HepG2 (cell line): ENCODE measurements at regions not wholly inside any gene's neighbourhood (a gene's known extent, or its start where the extent isn't known, plus 50 kb on each side); places are given as distances from the start of the nearest gene placed in this dataset.

Source experiments
- ATAC-seq: fragments of 200-7000 bp; cut with Tn5 transposase; 3 replicates; pipeline ENCODE4 v1.9.1; 2020; ENCODE audit warnings: mild to moderate bottlenecking, moderate library complexity
- BruUV-seq: library from RNA; stranded (reverse); fragments of 400-500 nt; replicated peaks from 2 replicates; lab custom pipeline; 2021; lab: Mats Ljungman, UMichigan
- CTCF ChIA-PET: fragments of 300-600 bp; formaldehyde crosslinking; extraction: SDS; loops from one replicate; lab custom pipeline; 2021; ENCODE audit warnings: low total read pairs, inconsistent platforms, low intra/inter-chr PET ratio; lab: Yijun Ruan, JAX
- POLR2A ChIA-PET: fragments of 350-600 bp; sonication (Branson Sonifier 250); formaldehyde crosslinking; loops from one replicate; lab custom pipeline; 2020; ENCODE audit warnings: antibody characterized with exemption, inconsistent platforms; lab: Yijun Ruan, JAX
- DNase-seq: peaks from one replicate; pipeline ENCODE4 v3.0.0-alpha.2; 2015; ENCODE audit warnings: low spot score
- FAIRE-seq: peaks from 3 replicates; lab custom pipeline; 2011; peaks lifted over from hg19 to GRCh38; lab: Jason Lieb, UNC
- H2AFZ ChIP-seq: one replicate; pipeline ENCODE4 v1.6.1; 2011; ENCODE audit warnings: low read length, inconsistent platforms
- H3K27ac ChIP-seq: fragments of 300-600 bp; 3 replicates; pipeline ENCODE4 v1.8.0; 2011; ENCODE audit warnings: mixed run types, mild to moderate bottlenecking, mixed read lengths, low read length, inconsistent platforms; ENCODE audit not compliant: insufficient read depth; ENCODE audit errors: extremely low read length
- H3K27me3 ChIP-seq, 2 experiments: fragments of 200-600 bp in 1 of 2; 2 replicates in 1 of 2; 3 replicates in 1 of 2; pipeline versions ENCODE4 v1.6.0 to v1.8.0; 2011; ENCODE audit warnings: low read length in 2 of 2, mild to moderate bottlenecking in 2 of 2, moderate library complexity in 2 of 2, inconsistent platforms in 1 of 2; ENCODE audit not compliant: insufficient read depth in 2 of 2, control insufficient read depth in 1 of 2
- H3K36me3 ChIP-seq, 2 experiments: fragments of 200-600 bp in 1 of 2; replicated peaks in 1 of 2; 2 replicates in 1 of 2; 3 replicates in 1 of 2; pipeline versions ENCODE4 v1.5.1 to v1.8.0; 2011; ENCODE audit warnings: low read length in 2 of 2, inconsistent platforms in 1 of 2; ENCODE audit not compliant: insufficient read depth in 2 of 2, control insufficient read depth in 1 of 2
- H3K4me1 ChIP-seq: 2 replicates; pipeline ENCODE4 v1.5.1; 2012; ENCODE audit warnings: low read length, inconsistent platforms; ENCODE audit not compliant: insufficient read depth
- H3K4me2 ChIP-seq: 2 replicates; pipeline ENCODE4 v1.6.0; 2011; ENCODE audit warnings: low read depth, low read length, inconsistent platforms
- H3K4me3 ChIP-seq, 3 experiments: fragments of 200-600 bp in 1 of 3; sonication (generic), shearing (Covaris generic) in 1 of 3; replicated peaks in 1 of 3; 2 replicates each; pipeline ENCODE4 v1.5.1; 2011 to 2016; ENCODE audit warnings: low read length in 3 of 3, inconsistent platforms in 2 of 3, low read depth in 2 of 3, mild to moderate bottlenecking in 2 of 3, control low read depth in 1 of 3, mixed read lengths in 1 of 3; ENCODE audit not compliant: insufficient read depth in 1 of 3
- H3K79me2 ChIP-seq: one replicate; pipeline ENCODE4 v1.6.1; 2011; ENCODE audit warnings: low read length, inconsistent platforms; ENCODE audit not compliant: insufficient read depth
- H3K9ac ChIP-seq: 2 replicates; pipeline ENCODE4 v1.6.0; 2011; ENCODE audit warnings: mild to moderate bottlenecking, low read depth, low read length, inconsistent platforms; ENCODE audit not compliant: insufficient read depth
- H3K9me3 ChIP-seq: 2 replicates; pipeline ENCODE4 v1.5.1; 2012; ENCODE audit warnings: mild to moderate bottlenecking, low read length
- H4K20me1 ChIP-seq: 2 replicates; pipeline ENCODE4 v1.6.0; 2011; ENCODE audit warnings: inconsistent platforms, mild to moderate bottlenecking, low read length, moderate library complexity; ENCODE audit not compliant: insufficient read depth
- GPN1 ChIP-seq: sonication (generic); formaldehyde crosslinking; IDR thresholded peaks from 2 replicates; pipeline ENCODE4 v1.5.1; 2020; ENCODE audit warnings: missing genetic modification reagents, borderline replicate concordance
- IKZF1 ChIP-seq: fragments of 450-650 bp; IDR thresholded peaks from 2 replicates; pipeline ENCODE4 v1.7.1; 2016
- JUNB ChIP-seq: sonication (generic); formaldehyde crosslinking; IDR thresholded peaks from 2 replicates; pipeline ENCODE4 v1.8.0; 2022; ENCODE audit warnings: missing genetic modification reagents, mild to moderate bottlenecking, borderline replicate concordance
- KLF13 ChIP-seq: sonication (generic); formaldehyde crosslinking; IDR thresholded peaks from 2 replicates; pipeline ENCODE4 v1.4.0; 2020; ENCODE audit warnings: mild to moderate bottlenecking, missing genetic modification reagents
- SIN3A ChIP-seq: IDR thresholded peaks from 2 replicates; pipeline ENCODE4 v1.6.1; 2011; ENCODE audit warnings: low read depth, mild to moderate bottlenecking, control low read depth, low read length, borderline replicate concordance
- SMARCE1 ChIP-seq: fragments of 450-650 bp; IDR thresholded peaks from 2 replicates; pipeline ENCODE4 v1.6.1; 2017; ENCODE audit warnings: borderline replicate concordance
- TSC22D2 ChIP-seq: sonication (generic); formaldehyde crosslinking; IDR thresholded peaks from 2 replicates; pipeline ENCODE4 v1.5.1; 2020; ENCODE audit warnings: missing genetic modification reagents, mild to moderate bottlenecking, borderline replicate concordance
- ZNF33B ChIP-seq: sonication (generic); formaldehyde crosslinking; IDR thresholded peaks from 2 replicates; pipeline ENCODE4 v1.5.1; 2020; ENCODE audit warnings: mild to moderate bottlenecking, missing genetic modification reagents
- ZNF468 ChIP-seq: sonication (generic); formaldehyde crosslinking; IDR thresholded peaks from 2 replicates; pipeline ENCODE4 v1.8.0; 2022; ENCODE audit warnings: mild to moderate bottlenecking, moderate library complexity, missing genetic modification reagents
- ZNF709 ChIP-seq: sonication (generic); formaldehyde crosslinking; IDR thresholded peaks from 2 replicates; pipeline ENCODE4 v1.5.0; 2020; ENCODE audit warnings: mild to moderate bottlenecking, missing genetic modification reagents
- whole genome bisulfite sequencing: methylation state at CpG from one replicate; pipeline ENCODE4 v1.1.6; 2017; ENCODE audit warnings: low lambda C conversion rate; 5-methylcytosine and 5-hydroxymethylcytosine counted together
- in situ Hi-C: cut with HindIII; loops from 2 replicates; pipeline ENCODE4 v1.10.0; 2017; ENCODE audit warnings: low pct_unique_long_range_greater_than_20kb; ENCODE audit not compliant: extremely low pct_ligation_motif_present
- intact Hi-C: fragments of 100-400 bp; cut with micrococcal nuclease; formaldehyde crosslinking; loops from one replicate; pipeline ENCODE4 v1.10.0; 2022; ENCODE audit not compliant: unreplicated experiment
- TF ChIP-seq, protein P1 (sequence below), 2 experiments: sonication (generic) in 1 of 2; formaldehyde crosslinking in 1 of 2; IDR thresholded peaks; 2 replicates each; pipeline versions ENCODE4 v1.6.1 to v1.9.0; 2014 to 2022; ENCODE audit warnings: antibody characterized with exemption in 1 of 2, borderline replicate concordance in 1 of 2, inconsistent platforms in 1 of 2, low read depth in 1 of 2, missing genetic modification reagents in 1 of 2
- TF ChIP-seq, protein P2 (sequence below): sonication (generic); formaldehyde crosslinking; IDR thresholded peaks from 2 replicates; pipeline ENCODE4 v1.5.0; 2020; ENCODE audit warnings: mild to moderate bottlenecking, missing genetic modification reagents, moderate library complexity
- TF ChIP-seq, protein P3 (sequence below): sonication (generic); formaldehyde crosslinking; IDR thresholded peaks from 2 replicates; pipeline ENCODE4 v1.4.0; 2020; ENCODE audit warnings: mild to moderate bottlenecking, missing genetic modification reagents

DNA sequence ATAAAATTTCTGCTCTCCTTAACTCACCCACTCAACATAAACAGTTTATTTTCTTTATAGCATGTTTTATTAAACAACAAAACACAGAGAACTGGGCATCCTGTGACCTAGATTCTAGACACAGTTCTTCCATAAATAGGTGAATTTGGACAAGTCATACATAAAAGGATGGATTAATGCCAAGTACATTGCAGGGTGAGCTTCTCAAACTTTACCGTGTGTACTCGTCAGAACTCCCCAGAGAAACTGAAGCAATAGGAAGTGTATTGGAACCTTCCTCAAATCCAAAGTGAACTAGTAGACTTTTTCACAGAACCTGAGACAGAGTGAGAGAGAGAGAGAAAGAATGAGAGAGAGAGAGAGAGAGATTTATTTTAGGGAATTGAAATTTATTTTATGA is 139.7 kb downstream of the CD47 start:
- Histone ChIP-seq H3K4me2 (no peak overlapping the region), H3K9ac (no peak overlapping the region), H3K27me3 (no peaks in the 10 kb centered on the region), H3K4me1 (no peaks in the 10 kb centered on the region), H3K79me2 (no peaks in the 10 kb centered on the region), H2AFZ (no peak overlapping the region), H3K4me3 (no peak overlapping the region), H3K27ac (no peak overlapping the region), H3K36me3 (no peaks in the 10 kb centered on the region), H3K9me3 (no peaks in the 10 kb centered on the region), H4K20me1 (no peaks in the 10 kb centered on the region)
- intact Hi-C loops (no loop called here), in situ Hi-C loops (no loop called here)
- POLR2A ChIA-PET = no interaction called here
- no peak for DNase-seq
- BruUV-seq = no TSS peak
- no peak for FAIRE-seq
- no peak for ATAC-seq
- CTCF ChIA-PET = no interaction called here
- WGBS = 2% methylated on average over 2 of the region's 2 CpGs
- TF ChIP-seq, protein P1, sequence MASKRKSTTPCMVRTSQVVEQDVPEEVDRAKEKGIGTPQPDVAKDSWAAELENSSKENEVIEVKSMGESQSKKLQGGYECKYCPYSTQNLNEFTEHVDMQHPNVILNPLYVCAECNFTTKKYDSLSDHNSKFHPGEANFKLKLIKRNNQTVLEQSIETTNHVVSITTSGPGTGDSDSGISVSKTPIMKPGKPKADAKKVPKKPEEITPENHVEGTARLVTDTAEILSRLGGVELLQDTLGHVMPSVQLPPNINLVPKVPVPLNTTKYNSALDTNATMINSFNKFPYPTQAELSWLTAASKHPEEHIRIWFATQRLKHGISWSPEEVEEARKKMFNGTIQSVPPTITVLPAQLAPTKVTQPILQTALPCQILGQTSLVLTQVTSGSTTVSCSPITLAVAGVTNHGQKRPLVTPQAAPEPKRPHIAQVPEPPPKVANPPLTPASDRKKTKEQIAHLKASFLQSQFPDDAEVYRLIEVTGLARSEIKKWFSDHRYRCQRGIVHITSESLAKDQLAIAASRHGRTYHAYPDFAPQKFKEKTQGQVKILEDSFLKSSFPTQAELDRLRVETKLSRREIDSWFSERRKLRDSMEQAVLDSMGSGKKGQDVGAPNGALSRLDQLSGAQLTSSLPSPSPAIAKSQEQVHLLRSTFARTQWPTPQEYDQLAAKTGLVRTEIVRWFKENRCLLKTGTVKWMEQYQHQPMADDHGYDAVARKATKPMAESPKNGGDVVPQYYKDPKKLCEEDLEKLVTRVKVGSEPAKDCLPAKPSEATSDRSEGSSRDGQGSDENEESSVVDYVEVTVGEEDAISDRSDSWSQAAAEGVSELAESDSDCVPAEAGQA (IDR thresholded peaks at IDR 0.05; ENCODE audit: low read depth) = no peak
- TF ChIP-seq, protein P1 (CRISPR knock-in tag; IDR thresholded peaks at IDR 0.05; ENCODE audit: borderline replicate concordance) = no peak
- TF ChIP-seq GPN1 (CRISPR knock-in tag) (no peak), TSC22D2 (CRISPR knock-in tag) (no peak), IKZF1 (no peak), KLF13 (CRISPR knock-in tag) (no peak), ZNF33B (CRISPR knock-in tag) (no peak), ZNF468 (CRISPR knock-in tag) (no peak), SMARCE1 (no peak), SIN3A (no peak), JUNB (CRISPR knock-in tag) (no peak), ZNF709 (CRISPR knock-in tag) (no peak)
- TF ChIP-seq, protein P2, sequence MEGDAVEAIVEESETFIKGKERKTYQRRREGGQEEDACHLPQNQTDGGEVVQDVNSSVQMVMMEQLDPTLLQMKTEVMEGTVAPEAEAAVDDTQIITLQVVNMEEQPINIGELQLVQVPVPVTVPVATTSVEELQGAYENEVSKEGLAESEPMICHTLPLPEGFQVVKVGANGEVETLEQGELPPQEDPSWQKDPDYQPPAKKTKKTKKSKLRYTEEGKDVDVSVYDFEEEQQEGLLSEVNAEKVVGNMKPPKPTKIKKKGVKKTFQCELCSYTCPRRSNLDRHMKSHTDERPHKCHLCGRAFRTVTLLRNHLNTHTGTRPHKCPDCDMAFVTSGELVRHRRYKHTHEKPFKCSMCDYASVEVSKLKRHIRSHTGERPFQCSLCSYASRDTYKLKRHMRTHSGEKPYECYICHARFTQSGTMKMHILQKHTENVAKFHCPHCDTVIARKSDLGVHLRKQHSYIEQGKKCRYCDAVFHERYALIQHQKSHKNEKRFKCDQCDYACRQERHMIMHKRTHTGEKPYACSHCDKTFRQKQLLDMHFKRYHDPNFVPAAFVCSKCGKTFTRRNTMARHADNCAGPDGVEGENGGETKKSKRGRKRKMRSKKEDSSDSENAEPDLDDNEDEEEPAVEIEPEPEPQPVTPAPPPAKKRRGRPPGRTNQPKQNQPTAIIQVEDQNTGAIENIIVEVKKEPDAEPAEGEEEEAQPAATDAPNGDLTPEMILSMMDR = no peak
- TF ChIP-seq, protein P3, sequence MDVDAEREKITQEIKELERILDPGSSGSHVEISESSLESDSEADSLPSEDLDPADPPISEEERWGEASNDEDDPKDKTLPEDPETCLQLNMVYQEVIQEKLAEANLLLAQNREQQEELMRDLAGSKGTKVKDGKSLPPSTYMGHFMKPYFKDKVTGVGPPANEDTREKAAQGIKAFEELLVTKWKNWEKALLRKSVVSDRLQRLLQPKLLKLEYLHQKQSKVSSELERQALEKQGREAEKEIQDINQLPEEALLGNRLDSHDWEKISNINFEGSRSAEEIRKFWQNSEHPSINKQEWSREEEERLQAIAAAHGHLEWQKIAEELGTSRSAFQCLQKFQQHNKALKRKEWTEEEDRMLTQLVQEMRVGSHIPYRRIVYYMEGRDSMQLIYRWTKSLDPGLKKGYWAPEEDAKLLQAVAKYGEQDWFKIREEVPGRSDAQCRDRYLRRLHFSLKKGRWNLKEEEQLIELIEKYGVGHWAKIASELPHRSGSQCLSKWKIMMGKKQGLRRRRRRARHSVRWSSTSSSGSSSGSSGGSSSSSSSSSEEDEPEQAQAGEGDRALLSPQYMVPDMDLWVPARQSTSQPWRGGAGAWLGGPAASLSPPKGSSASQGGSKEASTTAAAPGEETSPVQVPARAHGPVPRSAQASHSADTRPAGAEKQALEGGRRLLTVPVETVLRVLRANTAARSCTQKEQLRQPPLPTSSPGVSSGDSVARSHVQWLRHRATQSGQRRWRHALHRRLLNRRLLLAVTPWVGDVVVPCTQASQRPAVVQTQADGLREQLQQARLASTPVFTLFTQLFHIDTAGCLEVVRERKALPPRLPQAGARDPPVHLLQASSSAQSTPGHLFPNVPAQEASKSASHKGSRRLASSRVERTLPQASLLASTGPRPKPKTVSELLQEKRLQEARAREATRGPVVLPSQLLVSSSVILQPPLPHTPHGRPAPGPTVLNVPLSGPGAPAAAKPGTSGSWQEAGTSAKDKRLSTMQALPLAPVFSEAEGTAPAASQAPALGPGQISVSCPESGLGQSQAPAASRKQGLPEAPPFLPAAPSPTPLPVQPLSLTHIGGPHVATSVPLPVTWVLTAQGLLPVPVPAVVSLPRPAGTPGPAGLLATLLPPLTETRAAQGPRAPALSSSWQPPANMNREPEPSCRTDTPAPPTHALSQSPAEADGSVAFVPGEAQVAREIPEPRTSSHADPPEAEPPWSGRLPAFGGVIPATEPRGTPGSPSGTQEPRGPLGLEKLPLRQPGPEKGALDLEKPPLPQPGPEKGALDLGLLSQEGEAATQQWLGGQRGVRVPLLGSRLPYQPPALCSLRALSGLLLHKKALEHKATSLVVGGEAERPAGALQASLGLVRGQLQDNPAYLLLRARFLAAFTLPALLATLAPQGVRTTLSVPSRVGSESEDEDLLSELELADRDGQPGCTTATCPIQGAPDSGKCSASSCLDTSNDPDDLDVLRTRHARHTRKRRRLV (CRISPR knock-in tag) = no peak
